OCI-M2 (cell line): ENCODE measurements at regions not wholly inside any gene's neighbourhood (a gene's known extent, or its start where the extent isn't known, plus 50 kb on each side); places are given as distances from the start of the nearest gene placed in this dataset.

Source experiments
- DNase-seq: peaks from one replicate; lab custom pipeline; 2025; ENCODE audit not compliant: unreplicated experiment; lab: John Stamatoyannopoulos, UW

GRCh38 chr2:194252127-194252526, 1404.9 kb upstream of the SLC39A10 start:
- no peak for DNase-seq

DNA sequence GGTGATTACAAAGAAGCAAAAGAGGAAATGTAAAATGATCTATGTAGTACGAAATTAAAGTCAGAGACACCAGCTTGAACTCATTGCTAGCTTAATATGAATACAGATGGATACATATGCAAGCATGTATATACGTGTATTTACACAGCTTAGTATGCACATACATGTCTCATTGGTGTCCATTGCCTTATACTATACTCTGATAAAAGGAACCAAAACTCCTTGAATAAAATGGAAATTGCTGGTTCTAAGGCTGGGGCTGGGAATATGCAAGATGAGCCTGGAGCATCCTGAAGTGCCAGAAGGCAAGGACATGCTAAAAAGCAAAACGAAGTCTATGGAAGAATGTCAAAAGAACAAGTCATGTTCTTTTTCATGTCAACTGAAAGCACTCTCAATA, 1424.4 kb upstream of the SLC39A10 start:
- DNase-seq, result no peak

DNA sequence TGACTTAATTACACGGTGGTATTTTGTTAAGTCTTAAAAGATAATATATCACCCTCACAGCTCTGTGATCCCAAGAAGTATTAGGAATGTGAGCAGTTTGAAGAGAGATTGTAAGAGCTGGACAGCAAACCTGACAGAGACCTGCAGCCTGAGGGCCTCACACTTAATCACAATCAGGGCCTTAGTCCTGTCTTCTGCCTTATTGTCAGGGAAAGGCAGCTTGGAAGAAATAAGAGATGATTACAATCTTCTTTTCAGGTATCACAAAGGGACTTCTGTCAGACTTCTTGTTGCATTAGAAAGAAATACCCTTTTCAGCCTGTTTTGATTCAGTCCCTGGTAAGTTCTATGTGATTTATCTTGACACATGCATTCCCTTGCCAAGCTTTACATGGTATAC, 1433.8 kb upstream of the SLC39A10 start:
- DNase-seq, result no peak

GRCh38 chr2:194214192-194214591, 1442.8 kb upstream of the SLC39A10 start:
- DNase-seq, result no peak

DNA sequence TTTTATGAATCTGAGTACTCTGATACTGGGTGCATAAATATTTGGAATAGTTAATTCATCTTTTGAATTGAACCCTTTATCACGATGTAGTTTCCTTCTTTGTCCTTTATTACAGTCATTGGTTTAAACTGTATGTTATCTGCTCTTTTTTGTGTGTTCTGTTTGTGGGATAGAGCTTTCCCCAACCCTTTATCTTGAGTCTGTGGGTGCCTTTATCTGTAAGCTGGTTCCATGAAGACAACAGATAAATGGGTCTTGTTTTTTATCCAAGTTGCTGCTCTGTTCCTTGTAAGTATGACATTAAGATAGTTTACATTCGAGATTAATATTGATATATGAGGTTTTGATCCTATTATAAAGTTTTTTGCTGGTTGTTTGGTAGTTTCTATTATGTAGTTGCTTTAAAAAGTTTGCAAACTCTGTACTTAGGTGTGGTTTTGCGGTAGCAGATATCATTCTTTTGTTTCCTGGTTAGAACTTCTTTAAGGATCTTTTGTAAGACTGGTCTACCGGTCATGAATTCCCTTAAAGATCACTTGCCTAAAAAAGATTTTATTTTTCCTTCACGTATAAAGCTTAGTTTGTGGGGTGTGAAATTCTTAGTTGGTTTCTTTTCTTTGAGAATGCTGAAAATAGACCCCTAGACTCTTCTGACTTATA, 1451.3 kb upstream of the SLC39A10 start:
- no peak for DNase-seq

- DNase-seq, result no peak
These were observed 1453.1 kb upstream of the SLC39A10 start for GRCh38 chr2:194203898-194204297.

DNA sequence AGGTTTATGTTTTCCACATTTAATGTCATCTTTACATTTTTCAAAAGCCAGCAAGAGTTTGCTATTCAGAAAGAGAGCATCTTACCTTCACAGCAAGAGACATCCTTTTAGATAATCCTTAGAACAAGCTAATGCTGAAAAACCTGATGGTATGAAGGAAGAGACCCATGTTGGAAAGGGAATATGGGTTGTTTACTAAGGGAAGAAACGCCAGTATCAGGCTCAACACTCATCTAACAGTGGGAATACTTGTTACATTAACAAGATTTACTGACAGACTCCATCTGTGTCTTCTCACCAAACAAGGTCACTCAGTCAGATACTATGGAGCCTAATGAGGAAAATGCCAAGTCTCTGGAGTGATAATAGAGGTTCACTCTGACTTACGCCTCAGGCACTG, 1474.1 kb upstream of the SLC39A10 start:
- DNase-seq, result no peak

DNA sequence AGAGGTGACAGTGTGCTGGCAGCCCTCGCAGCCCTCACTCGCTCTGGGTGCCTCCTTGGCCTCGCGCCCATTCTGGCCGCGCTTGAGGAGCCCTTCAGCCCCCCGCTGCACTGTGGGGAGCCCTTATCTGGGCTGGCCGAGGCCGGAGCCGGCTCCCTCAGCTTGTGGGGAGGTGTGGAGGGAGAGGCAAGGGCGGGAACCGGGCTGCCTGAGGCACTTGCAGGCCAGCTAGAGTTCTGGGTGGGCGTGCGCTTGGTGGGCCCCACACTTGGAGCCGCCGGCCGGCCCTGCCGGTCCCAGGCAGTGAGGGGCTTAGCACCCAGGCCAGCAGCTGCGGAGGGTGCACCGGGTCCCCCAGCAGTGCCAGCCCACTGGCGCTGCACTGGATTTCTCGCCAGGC, 1480.9 kb upstream of the SLC39A10 start:
- no peak for DNase-seq

- no peak for DNase-seq
These were observed 1490.2 kb upstream of the SLC39A10 start for GRCh38 chr2:194166818-194167217.

GRCh38 chr2:194155431-194155830, 1501.6 kb upstream of the SLC39A10 start:
- DNase-seq, result no peak

DNA sequence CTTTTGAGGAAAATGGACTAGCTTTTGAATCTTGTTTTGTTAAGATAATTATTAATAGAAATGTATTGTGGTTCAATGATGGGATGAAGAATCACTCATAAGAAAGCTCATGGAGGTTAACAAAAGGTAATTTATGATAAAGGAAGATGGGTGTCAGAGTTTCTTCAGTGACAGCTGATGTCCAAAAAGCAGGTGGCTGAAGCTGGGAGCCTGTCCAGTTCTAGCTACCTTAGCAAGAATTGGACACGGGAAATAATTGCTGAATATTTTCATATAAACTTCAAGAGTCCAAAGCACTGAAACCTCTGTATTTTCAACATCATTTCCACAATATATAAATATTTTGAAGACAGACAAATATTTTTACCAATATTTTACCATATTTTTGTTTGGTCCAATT, 1505.8 kb upstream of the SLC39A10 start:
- no peak for DNase-seq

GRCh38 chr2:194135463-194135862, 1521.6 kb upstream of the SLC39A10 start:
- DNase-seq, result no peak

GRCh38 chr2:194128810-194129209, 1528.2 kb upstream of the SLC39A10 start:
- no peak for DNase-seq

DNA sequence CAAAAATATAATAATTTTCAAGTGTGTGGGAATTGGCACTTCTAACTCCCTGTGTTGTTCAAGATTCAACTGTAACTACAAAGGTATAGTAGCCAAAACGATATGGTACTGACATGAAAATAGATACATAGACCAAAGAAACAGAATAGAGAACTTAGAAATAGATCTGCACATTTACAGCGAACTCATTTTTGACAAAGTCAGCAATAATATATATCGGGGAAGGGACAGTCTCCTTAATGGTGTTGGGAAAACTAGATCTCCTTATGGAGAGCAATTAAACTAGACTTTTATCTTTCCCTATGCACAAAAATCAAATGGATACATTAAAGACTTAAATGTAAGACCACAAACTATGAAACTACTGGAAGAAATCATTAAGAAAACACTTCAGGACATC, 1530.6 kb upstream of the SLC39A10 start:
- DNase-seq, result no peak

GRCh38 chr2:194116861-194117260, 1540.2 kb upstream of the SLC39A10 start:
- no peak for DNase-seq

- no peak for DNase-seq
These were observed 1551.7 kb upstream of the SLC39A10 start for GRCh38 chr2:194105358-194105757.

DNA sequence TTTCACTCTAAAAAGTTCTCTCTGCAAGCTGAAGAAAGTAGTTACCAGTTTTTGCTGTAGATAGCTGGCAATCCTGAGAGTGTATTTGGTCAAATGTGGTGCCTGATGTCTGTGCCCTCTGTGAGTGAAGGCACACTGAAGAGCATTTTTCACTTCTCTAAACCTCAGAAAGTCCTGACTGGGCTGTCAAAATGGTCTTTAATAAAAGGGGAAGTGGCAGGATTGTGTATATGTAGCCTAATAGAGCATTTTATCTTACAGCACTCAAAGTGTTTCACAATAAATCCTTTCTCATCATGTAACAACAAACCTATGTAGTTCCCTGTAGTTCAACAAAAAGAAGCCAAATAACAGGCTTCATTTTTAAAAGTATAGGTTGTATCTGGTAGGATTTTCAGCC, 1552.3 kb upstream of the SLC39A10 start:
- DNase-seq, result no peak

- no peak for DNase-seq
These were observed 1552.9 kb upstream of the SLC39A10 start for GRCh38 chr2:194103941-194104659.

GRCh38 chr2:194102546-194102945, 1554.5 kb upstream of the SLC39A10 start:
- DNase-seq, result no peak

DNA sequence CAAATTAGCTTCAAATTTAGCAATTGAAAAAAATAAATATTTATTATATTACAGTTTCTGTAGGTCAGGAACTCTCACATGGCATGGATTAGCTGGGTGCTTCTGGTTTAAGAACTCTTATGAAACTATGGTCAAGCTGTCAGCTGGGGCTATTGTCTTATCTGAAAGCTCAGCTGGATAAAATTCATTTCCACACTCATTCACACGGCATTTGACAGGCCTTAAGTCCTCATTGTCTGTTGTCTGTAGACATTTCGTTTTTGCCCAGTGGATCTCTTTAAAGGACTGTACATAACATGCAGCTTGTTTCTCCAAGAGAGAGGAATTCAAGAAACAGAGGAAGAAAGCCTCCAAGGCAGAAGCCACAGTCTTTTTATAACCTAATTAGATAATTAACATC, 1556.8 kb upstream of the SLC39A10 start:
- DNase-seq, result no peak

GRCh38 chr2:194096402-194096801, 1560.6 kb upstream of the SLC39A10 start:
- no peak for DNase-seq

GRCh38 chr2:194095359-194095758, 1561.7 kb upstream of the SLC39A10 start:
- DNase-seq, result no peak
